ENCODE measurements at regions not wholly inside any gene's neighbourhood (a gene's known extent, or its start where the extent isn't known, plus 50 kb on each side); places are given as distances from the start of the nearest gene placed in this dataset.
A peak's percentile ranks its signal among the peaks of the same experiment; 100 is the strongest.

DNA sequence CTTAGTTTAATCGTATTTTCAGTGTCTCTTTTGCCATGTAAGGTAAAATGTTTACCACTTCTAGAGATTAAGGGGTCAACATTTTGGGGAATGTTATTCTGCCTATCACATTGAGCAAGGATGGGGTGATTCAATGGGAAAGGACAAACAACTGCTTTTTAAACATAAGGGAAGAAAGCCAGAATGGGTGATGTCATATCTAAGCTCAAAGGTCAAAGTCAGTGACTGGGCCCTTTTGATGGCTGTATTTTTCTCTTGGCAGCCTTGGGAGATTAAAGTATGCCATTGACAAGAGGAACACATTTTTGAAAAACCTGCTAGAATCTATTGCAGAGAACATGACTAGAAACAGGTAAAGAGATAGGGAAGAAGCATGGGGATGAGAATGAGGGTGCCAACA, 477.3 kb upstream of the IRAK1BP1 start:
- no peak for DNase-seq (ENCODE audit: low spot score)

DNA sequence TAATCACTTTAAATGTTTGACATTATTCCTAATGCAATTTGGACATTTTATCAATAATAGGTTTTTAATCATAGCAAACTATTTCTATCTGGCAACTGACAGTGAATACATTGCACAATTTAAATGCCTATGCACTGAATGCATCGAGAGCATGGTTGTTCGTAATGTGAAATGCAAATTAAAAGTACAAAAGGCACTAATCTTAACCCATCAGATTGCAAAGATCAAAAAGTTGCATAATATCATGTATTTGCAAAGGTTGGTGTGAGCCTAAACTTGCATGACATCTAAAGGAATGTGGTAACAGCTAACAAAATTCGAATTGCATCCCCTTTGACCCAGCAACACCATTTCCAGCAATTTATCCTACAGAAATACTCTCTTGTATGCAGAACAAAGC, 469.9 kb upstream of the IRAK1BP1 start:
- no peak for DNase-seq (ENCODE audit: low spot score)

DNA sequence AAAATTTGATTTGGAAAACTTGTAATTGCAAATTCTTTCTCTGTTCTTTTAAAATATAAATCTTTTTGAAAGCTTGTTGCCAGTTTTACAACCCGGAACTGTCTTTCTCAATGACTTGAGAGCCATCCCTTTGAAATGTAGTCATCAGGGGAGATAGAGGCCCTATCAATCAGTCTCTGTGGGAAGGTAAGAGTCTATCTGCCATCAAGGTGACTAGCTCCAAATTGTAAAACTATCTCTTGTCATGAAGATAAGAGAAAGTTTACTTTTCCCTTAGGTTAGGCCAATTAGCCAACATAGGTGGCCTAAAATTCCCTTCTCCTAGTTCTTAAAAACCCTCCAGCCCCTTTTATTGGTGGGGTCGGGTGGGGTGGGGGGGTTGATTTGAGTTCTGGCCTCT, 469.1 kb upstream of the IRAK1BP1 start:
- DNase-seq (ENCODE audit: low spot score): no peak

GRCh38 chr6:78400076-78400475, 467.3 kb upstream of the IRAK1BP1 start:
- no peak for DNase-seq (ENCODE audit: low spot score)

GRCh38 chr6:78427386-78427785, 440.0 kb upstream of the IRAK1BP1 start:
- DNase-seq (ENCODE audit: low spot score): no peak

DNA sequence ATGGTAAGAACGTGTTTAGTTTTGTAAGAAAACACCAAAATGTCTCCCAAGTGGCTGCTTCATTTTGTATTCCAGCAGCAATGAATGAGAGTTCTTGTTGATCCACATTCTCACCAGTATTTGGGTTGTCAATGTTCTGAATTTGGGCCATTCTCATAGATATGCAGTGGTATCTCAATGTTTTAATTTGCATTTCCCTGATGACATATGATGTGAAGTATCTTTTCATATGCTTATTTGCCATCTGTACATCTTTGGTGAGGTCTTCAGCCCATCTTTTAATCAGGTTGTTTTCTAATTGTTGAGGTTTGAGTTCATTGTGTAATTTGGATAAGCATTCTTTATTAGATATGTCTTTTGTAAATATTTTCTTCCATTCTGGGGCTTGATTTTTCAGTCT, 436.8 kb upstream of the IRAK1BP1 start:
- DNase-seq (ENCODE audit: low spot score): no peak

DNA sequence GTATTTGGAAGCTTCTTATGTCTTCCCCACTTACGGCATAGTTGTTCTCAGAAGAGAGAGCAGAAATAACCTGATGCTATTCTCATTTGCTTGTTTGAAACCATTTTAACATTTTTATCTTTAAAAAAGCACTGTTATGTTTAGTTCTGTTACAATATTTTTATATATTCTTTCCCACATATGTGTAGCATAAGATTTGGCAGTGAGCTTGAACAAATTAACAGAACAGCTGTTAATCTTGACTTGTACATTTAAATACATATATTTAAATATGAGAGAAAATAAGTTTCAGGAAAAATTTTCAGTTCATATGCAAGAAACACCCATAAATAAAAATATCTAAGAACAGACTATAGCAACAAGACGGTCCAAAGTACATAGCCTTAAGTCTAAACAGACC, 431.7 kb upstream of the IRAK1BP1 start:
- DNase-seq (ENCODE audit: low spot score): no peak

DNA sequence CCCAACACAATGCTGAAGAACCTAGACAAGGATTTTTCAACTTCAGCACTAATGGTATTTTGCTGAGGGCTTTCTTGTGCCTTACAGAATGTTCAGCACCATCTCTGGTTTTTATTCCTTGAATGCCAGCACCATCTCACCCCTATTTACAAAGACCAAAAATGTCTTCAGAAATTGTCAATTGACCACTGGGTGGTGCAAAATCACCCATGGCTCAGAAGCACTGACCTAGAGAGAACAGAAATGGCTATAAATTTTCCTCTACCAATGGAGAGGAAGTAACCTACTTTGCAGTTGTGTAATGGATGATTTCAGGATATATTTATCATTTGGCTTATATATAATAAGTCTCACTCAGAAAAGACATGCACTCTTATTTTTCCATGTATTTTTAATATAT, 431.0 kb upstream of the IRAK1BP1 start:
- DNase-seq (ENCODE audit: low spot score): peak; percentile 13

GRCh38 chr6:78438135-78438534, 429.2 kb upstream of the IRAK1BP1 start:
- no peak for DNase-seq (ENCODE audit: low spot score)

DNA sequence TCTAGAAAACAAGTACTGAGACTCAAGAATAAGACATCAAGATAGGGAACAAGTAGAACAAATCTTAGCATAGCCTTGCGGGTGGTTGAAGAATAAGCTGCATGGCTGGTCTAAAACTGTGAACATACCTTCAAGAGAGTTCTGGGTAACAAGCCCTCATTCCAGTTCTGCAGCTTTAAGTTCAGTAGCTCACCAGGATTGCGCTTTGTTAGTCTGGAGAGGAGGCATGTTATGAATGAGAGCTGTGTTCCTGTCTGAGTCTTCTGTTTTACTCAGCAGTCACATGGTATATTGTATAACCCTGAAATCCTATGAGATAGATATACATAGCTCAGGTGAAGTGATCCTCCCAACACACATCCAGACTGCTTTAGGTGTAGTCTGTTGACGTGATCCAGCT, 406.6 kb upstream of the IRAK1BP1 start:
- no peak for DNase-seq (ENCODE audit: low spot score)

DNA sequence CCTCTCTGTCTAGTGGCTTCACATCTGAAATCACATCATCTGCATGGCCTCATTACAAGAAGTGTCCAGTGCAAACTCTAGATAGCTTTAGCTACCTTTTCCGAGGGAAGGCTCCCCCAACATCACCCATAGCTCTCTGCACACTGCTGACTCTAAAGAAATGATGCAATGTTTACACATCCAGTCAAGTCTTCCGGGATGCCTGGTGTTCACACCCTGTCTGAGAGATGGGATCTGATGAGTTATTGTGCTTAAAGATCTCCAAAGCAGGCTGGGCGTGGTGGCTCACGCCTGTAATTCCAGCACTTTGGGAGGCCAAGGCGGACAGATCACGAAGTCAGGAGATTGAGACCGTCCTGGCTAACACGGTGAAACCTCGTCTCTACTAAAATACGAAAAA, 404.6 kb upstream of the IRAK1BP1 start:
- no peak for DNase-seq (ENCODE audit: low spot score)

DNA sequence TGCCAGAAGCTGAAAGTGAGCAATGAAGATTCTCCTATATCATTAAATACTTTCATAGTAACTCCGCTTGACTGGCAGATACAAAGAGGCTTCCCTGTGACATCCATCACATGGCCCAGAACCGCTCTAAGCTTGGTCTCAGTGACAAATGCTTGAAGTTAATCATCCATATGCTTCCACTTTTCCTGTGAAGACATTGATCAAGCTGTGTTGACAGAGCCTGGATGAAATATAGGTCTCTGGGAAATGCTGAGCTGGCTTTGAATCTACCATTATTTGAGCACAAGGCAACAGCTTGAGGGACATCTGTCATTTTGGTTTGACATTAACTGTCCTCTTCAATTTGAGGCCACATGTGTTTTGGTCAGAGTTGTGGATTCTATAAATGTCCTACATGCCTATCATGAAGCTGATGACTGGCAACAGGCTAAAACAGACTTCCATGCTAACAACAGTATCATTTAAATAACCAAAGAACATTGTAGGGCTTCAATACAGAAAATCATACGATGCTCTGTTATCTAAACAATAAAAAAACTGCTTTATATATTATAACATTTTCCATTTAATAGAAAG, 402.2 kb upstream of the IRAK1BP1 start:
- DNase-seq (ENCODE audit: low spot score): no peak

- DNase-seq (ENCODE audit: low spot score): no peak
Observed at GRCh38 chr6:78476561-78476960, 390.8 kb upstream of the IRAK1BP1 start.

- DNase-seq (ENCODE audit: low spot score): no peak
Observed at GRCh38 chr6:78482801-78483552, 384.4 kb upstream of the IRAK1BP1 start.

GRCh38 chr6:78483553-78484197, 383.7 kb upstream of the IRAK1BP1 start:
- no peak for DNase-seq (ENCODE audit: low spot score)

GRCh38 chr6:78484198-78485064, 382.9 kb upstream of the IRAK1BP1 start:
- DNase-seq (ENCODE audit: low spot score): no peak

GRCh38 chr6:78487401-78487800, 379.9 kb upstream of the IRAK1BP1 start:
- DNase-seq (ENCODE audit: low spot score): no peak

DNA sequence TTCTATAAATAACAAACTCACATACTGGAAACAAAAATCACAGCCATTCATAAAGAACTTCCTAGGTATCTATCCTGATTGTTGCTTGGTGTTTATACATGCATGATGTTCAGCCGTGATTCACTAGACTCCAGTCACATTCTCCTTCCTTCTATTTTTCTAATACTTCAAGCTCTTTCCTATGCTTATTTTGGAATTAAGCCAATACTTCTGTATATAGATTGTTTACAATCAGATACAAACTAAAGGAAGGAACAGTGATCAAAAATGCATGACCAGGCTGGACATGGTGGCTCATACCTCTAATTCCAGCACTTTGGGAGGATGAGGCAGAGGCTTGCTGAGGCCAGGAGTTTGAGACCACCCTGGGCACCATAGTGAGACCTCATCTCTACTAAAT, 377.5 kb upstream of the IRAK1BP1 start:
- no peak for DNase-seq (ENCODE audit: low spot score)

DNA sequence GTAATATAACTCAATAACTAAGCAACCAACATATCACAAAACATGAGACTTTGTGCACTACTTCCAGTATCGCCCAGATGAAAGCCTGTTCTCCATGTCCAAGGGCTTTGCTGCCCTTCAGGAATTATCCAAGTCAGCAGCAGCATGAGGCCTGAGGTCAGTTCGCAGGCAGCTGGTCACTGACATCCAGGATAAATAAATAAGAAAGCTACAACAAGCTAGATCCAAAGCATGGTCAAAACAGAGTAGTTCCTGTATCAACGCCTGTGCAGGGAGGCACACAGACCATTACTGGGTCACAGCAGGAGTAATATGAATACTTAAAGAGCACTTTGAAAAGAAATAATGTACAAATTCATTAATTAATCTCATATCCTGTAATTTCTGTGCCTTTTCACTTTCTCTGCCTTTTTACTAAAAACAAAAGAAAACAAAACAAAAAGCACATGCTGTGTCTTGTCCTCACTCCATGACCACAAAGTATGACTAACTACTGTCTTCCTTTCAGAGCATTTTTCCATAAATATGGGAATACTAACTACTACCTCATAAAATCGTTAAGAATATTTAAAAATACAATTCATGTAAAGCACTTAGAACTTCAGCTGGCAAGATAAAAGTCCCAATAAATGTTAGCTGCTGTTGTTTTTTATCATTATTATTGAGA, 374.9 kb upstream of the IRAK1BP1 start:
- no peak for DNase-seq (ENCODE audit: low spot score)

- DNase-seq (ENCODE audit: low spot score): no peak
Observed at GRCh38 chr6:78500299-78501089, 366.9 kb upstream of the IRAK1BP1 start.

DNA sequence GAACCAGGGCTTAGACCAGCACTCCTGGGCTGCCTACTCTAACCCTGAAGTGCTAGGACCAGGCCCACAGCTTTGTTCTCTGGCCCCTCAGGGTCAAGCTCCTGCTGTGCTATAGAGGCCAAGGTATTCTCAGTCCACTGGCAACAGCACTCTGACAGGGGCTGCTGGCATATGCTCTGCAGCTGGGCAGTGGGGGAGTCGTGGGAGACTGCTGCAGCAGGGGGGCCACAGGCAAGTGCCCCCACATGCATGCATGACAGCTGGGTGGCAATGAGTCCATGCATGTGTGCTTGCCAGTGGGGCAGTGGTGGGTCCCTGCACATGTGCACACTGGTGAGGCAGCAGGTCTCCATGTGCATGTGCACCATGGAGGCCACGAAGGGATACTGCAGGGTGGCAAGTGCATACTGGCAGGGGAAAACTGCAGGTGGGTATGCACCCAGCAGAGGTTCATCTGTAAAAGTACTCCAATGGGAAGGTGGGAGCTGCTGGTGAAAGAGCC, 364.9 kb upstream of the IRAK1BP1 start:
- DNase-seq (ENCODE audit: low spot score): no peak
